ENCODE measurements at regions not wholly inside any gene's neighbourhood (a gene's known extent, or its start where the extent isn't known, plus 50 kb on each side); places are given as distances from the start of the nearest gene placed in this dataset.

- Histone ChIP-seq H3K4me2 (no peak overlapping the region), H3K4me1 (no peaks in the 10 kb centered on the region), H3K9me3 (no peaks in the 10 kb centered on the region), H3K9ac (no peak overlapping the region), H3K36me3 (no peaks in the 10 kb centered on the region), H3K4me3 (no peak overlapping the region), H3K27me3 (no peaks in the 10 kb centered on the region), H3K27ac (no peak overlapping the region), H4K20me1 (no peaks in the 10 kb centered on the region)
- TF ChIP-seq Cebpa-rat (IDR thresholded peaks at IDR 0.05) = no peak
Observed at GRCh38 chr12:66055837-66056319, 74.7 kb downstream of the LLPH start.

- H3K4me2 ChIP-seq = no peak overlapping the region
- H3K36me3 ChIP-seq = no peaks in the 10 kb centered on the region
- H3K4me1 ChIP-seq = no peaks in the 10 kb centered on the region
- H3K9me3 ChIP-seq = no peaks in the 10 kb centered on the region
- no peak overlapping the region for H3K27ac ChIP-seq
- no peak overlapping the region for H3K4me3 ChIP-seq
- H3K27me3 ChIP-seq = no peaks in the 10 kb centered on the region
- H4K20me1 ChIP-seq = no peaks in the 10 kb centered on the region
- no peak for TF ChIP-seq Cebpa-rat (IDR thresholded peaks at IDR 0.05)
- H3K9ac ChIP-seq = no peak overlapping the region
Observed at GRCh38 chr12:66052988-66053615, 77.4 kb downstream of the LLPH start.

GRCh38 chr12:66051361-66051760, 79.2 kb downstream of the LLPH start:
- Histone ChIP-seq H4K20me1 (no peaks in the 10 kb centered on the region), H3K27me3 (no peaks in the 10 kb centered on the region), H3K4me2 (no peak overlapping the region), H3K4me1 (no peaks in the 10 kb centered on the region), H3K9ac (no peak overlapping the region), H3K36me3 (no peaks in the 10 kb centered on the region), H3K4me3 (no peak overlapping the region), H3K27ac (no peak overlapping the region), H3K9me3 (no peaks in the 10 kb centered on the region)
- no peak for TF ChIP-seq Cebpa-rat (IDR thresholded peaks at IDR 0.05)

- Histone ChIP-seq H3K9ac (no peak overlapping the region), H3K4me2 (no peak overlapping the region), H3K9me3 (no peaks in the 10 kb centered on the region), H3K4me3 (no peak overlapping the region), H3K36me3 (no peaks in the 10 kb centered on the region), H4K20me1 (no peaks in the 10 kb centered on the region), H3K27me3 (no peaks in the 10 kb centered on the region), H3K4me1 (no peaks in the 10 kb centered on the region), H3K27ac (no peak overlapping the region)
- no peak for TF ChIP-seq Cebpa-rat (IDR thresholded peaks at IDR 0.05)
Observed at GRCh38 chr12:66050610-66051009, 79.9 kb downstream of the LLPH start.

GRCh38 chr12:66050283-66050576, 80.3 kb downstream of the LLPH start:
- Histone ChIP-seq H3K9ac (no peak overlapping the region), H3K4me1 (no peaks in the 10 kb centered on the region), H4K20me1 (no peaks in the 10 kb centered on the region), H3K36me3 (no peaks in the 10 kb centered on the region), H3K27ac (no peak overlapping the region), H3K4me2 (no peak overlapping the region), H3K4me3 (no peak overlapping the region), H3K27me3 (no peaks in the 10 kb centered on the region), H3K9me3 (no peaks in the 10 kb centered on the region)
- TF ChIP-seq Cebpa-rat (IDR thresholded peaks at IDR 0.05) = no peak

GRCh38 chr12:66049538-66050282, 80.8 kb downstream of the LLPH start:
- Histone ChIP-seq H4K20me1 (no peaks in the 10 kb centered on the region), H3K4me1 (no peaks in the 10 kb centered on the region), H3K9me3 (no peaks in the 10 kb centered on the region), H3K4me3 (no peak overlapping the region), H3K36me3 (no peaks in the 10 kb centered on the region), H3K27ac (no peak overlapping the region), H3K27me3 (no peaks in the 10 kb centered on the region), H3K9ac (no peak overlapping the region), H3K4me2 (no peak overlapping the region)
- no peak for TF ChIP-seq Cebpa-rat (IDR thresholded peaks at IDR 0.05)

GRCh38 chr12:66048835-66049537, 81.6 kb downstream of the LLPH start:
- Histone ChIP-seq H3K27ac (no peak overlapping the region), H3K4me2 (no peak overlapping the region)
- TF ChIP-seq Cebpa-rat (IDR thresholded peaks at IDR 0.05) = no peak

GRCh38 chr12:66048218-66048834, 82.2 kb downstream of the LLPH start:
- Histone ChIP-seq H3K9ac (no peak overlapping the region), H3K4me3 (no peak overlapping the region), H4K20me1 (no peaks in the 10 kb centered on the region), H3K4me1 (no peaks in the 10 kb centered on the region), H3K9me3 (no peaks in the 10 kb centered on the region), H3K27me3 (no peaks in the 10 kb centered on the region), H3K36me3 (no peaks in the 10 kb centered on the region), H3K4me2 (no peak overlapping the region), H3K27ac (no peak overlapping the region)
- TF ChIP-seq Cebpa-rat (IDR thresholded peaks at IDR 0.05) = no peak

More at GRCh38 chr12:66048835-66049537, 81.6 kb downstream of the LLPH start:
- H3K9ac ChIP-seq = no peak overlapping the region
- H3K27me3 ChIP-seq = no peaks in the 10 kb centered on the region
- H3K4me3 ChIP-seq = no peak overlapping the region
- H3K9me3 ChIP-seq = no peaks in the 10 kb centered on the region
- no peaks in the 10 kb centered on the region for H4K20me1 ChIP-seq
- H3K36me3 ChIP-seq = no peaks in the 10 kb centered on the region
- H3K4me1 ChIP-seq = no peaks in the 10 kb centered on the region

GRCh38 chr12:66047411-66048021, 83.0 kb downstream of the LLPH start:
- H3K36me3 ChIP-seq = no peaks in the 10 kb centered on the region
- no peak for TF ChIP-seq Cebpa-rat (IDR thresholded peaks at IDR 0.05)
- no peak overlapping the region for H3K27ac ChIP-seq
- H3K9ac ChIP-seq = no peak overlapping the region
- no peaks in the 10 kb centered on the region for H4K20me1 ChIP-seq
- H3K4me2 ChIP-seq = no peak overlapping the region
- no peaks in the 10 kb centered on the region for H3K4me1 ChIP-seq
- H3K9me3 ChIP-seq = no peaks in the 10 kb centered on the region
- H3K27me3 ChIP-seq = no peaks in the 10 kb centered on the region
- no peak overlapping the region for H3K4me3 ChIP-seq
